Endothelial cell of umbilical vein (primary cell): ENCODE measurements at regions not wholly inside any gene's neighbourhood (a gene's known extent, or its start where the extent isn't known, plus 50 kb on each side); places are given as distances from the start of the nearest gene placed in this dataset. TPM values are rescaled to one million over a fixed set of nuclear protein-coding genes. Genes with fewer than 3 reads are reported as not detected.

Source experiments
- small RNA-seq: library from RNA; depleted of rRNA; stranded (forward); fragments of <200 nt; gene quantifications from one replicate; pipeline ENCODE3, GENCODE V24; 2012; ENCODE audit warnings: low replicate concordance, low read depth; ENCODE audit not compliant: insufficient read depth, insufficient read length

Small RNAs in the stretch of these regions (small RNA-seq; reads per million reads assigned to genes)
- not detected for gene AL136372.1
- gene AL357559.1: not detected
- not detected for gene AL391813.1
- gene RNA5SP73: not detected
